Keratinocyte (primary cell): ENCODE measurements at regions not wholly inside any gene's neighbourhood (a gene's known extent, or its start where the extent isn't known, plus 50 kb on each side); places are given as distances from the start of the nearest gene placed in this dataset.

Experiments used
- EZH2 ChIP-seq: IDR thresholded peaks from one replicate; pipeline ENCODE4 v1.6.1; 2012; ENCODE audit warnings: inconsistent platforms, mild to moderate bottlenecking, low read length, moderate library complexity
- TF ChIP-seq, protein P1 (sequence below), 3 experiments: IDR thresholded peaks in 1 of 3; conservative IDR thresholded peaks in 1 of 3; optimal IDR thresholded peaks in 1 of 3; 2 replicates in 2 of 3; 3 replicates in 1 of 3; pipeline versions ENCODE3 to v1.5.1; 2011; ENCODE audit warnings: low read length in 3 of 3, mild to moderate bottlenecking in 3 of 3, moderate library complexity in 2 of 3, control low read depth in 1 of 3, inconsistent platforms in 1 of 3; ENCODE audit not compliant: insufficient read depth in 2 of 3; ENCODE audit errors: extremely low read depth in 1 of 3

DNA sequence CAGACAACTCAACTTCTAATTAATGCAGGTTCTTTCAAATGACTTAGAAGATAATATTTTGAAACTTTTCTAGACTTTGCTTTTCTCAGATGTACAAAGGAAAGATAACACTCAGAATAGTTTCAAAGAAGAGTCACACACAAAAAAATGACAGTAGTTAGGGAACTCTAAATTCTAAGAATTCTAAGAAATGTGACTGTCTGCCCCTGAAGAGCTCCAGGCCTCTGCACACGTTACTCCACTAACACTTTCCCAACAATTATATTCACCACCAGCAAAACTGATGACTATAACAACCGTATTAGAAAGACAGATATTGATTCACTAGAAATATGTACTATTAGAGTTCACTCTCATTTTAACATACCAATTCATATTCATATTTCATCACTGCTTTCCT is 133.3 kb upstream of the SMLR1 start:
- TF ChIP-seq, protein P1, sequence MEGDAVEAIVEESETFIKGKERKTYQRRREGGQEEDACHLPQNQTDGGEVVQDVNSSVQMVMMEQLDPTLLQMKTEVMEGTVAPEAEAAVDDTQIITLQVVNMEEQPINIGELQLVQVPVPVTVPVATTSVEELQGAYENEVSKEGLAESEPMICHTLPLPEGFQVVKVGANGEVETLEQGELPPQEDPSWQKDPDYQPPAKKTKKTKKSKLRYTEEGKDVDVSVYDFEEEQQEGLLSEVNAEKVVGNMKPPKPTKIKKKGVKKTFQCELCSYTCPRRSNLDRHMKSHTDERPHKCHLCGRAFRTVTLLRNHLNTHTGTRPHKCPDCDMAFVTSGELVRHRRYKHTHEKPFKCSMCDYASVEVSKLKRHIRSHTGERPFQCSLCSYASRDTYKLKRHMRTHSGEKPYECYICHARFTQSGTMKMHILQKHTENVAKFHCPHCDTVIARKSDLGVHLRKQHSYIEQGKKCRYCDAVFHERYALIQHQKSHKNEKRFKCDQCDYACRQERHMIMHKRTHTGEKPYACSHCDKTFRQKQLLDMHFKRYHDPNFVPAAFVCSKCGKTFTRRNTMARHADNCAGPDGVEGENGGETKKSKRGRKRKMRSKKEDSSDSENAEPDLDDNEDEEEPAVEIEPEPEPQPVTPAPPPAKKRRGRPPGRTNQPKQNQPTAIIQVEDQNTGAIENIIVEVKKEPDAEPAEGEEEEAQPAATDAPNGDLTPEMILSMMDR (optimal IDR thresholded peaks at IDR 0.05 in 1 of 3, IDR thresholded peaks at IDR 0.05 in 1 of 3, conservative IDR thresholded peaks at IDR 0.05 in 1 of 3; ENCODE audit: extremely low read depth in 1 of 3, insufficient read depth in 2 of 3, low read length in 3 of 3): no peak
- TF ChIP-seq EZH2: no peak
